ENCODE measurements at regions not wholly inside any gene's neighbourhood (a gene's known extent, or its start where the extent isn't known, plus 50 kb on each side); places are given as distances from the start of the nearest gene placed in this dataset.

GRCh38 chr12:43066471-43066870 is 476.9 kb upstream of the PRICKLE1 start:
- H3K9me1 ChIP-seq (replicated peaks; ENCODE audit: control insufficient read depth, extremely low read depth, insufficient read depth, low read length): no peaks in the 10 kb centered on the region
- H3K27ac ChIP-seq (ENCODE audit: insufficient read depth, low read depth, low read length): no peak overlapping the region
- TF ChIP-seq JUN (IDR thresholded peaks at IDR 0.05; ENCODE audit: borderline replicate concordance, insufficient read depth, insufficient read length, low read depth) (no peak), POLR2AphosphoS5 (IDR thresholded peaks at IDR 0.05; ENCODE audit: insufficient read depth, low read depth, low read length) (no peak), EZH2 (IDR thresholded peaks at IDR 0.05; ENCODE audit: borderline replicate concordance, low read depth, low read length, severe bottlenecking) (no peak), FOS (IDR thresholded peaks at IDR 0.05; ENCODE audit: borderline replicate concordance, insufficient read depth, low read length) (no peak), GATA2 (IDR thresholded peaks at IDR 0.05; ENCODE audit: insufficient read depth, insufficient read length, low read depth, low read length) (no peak), MYC (IDR thresholded peaks at IDR 0.05; ENCODE audit: low read depth, low read length) (no peak), POLR2A (IDR thresholded peaks at IDR 0.05; ENCODE audit: low read depth, low read length) (no peak), CTCF (IDR thresholded peaks at IDR 0.05; ENCODE audit: extremely low read depth in 1 of 2, insufficient read depth in 1 of 2, low read depth in 1 of 2, low read length in 2 of 2) (no peak)
- TF ChIP-seq, protein P1, sequence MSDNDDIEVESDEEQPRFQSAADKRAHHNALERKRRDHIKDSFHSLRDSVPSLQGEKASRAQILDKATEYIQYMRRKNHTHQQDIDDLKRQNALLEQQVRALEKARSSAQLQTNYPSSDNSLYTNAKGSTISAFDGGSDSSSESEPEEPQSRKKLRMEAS (IDR thresholded peaks at IDR 0.05; ENCODE audit: insufficient read depth, insufficient read length): no peak
- dilution Hi-C loops (cut with MboI; ENCODE audit: extremely low pct_ligation_motif_present, low sequenced_read_pairs) (no loop called here), intact Hi-C loops (cut with micrococcal nuclease) (no loop called here)
- no peak overlapping the region for H3K4me3 ChIP-seq (replicated peaks in 1 of 3; ENCODE audit: insufficient read depth in 1 of 3, low read depth in 1 of 3, low read length in 3 of 3)
- H3K79me2 ChIP-seq (ENCODE audit: control insufficient read depth, insufficient read depth, low read length): no peaks in the 10 kb centered on the region
- DNase-seq (ENCODE audit: low read depth, low spot score): no peak
- ChIA-PET POLR2A (no interaction called here), CTCF (no interaction called here)
- H3K9me3 ChIP-seq (replicated peaks; ENCODE audit: control insufficient read depth, insufficient read depth, low read length): no peaks in the 10 kb centered on the region
- no peaks in the 10 kb centered on the region for H3K36me3 ChIP-seq (ENCODE audit: control insufficient read depth in 2 of 2, extremely low read depth in 1 of 2, insufficient read depth in 2 of 2, low read length in 2 of 2)
- no peaks in the 10 kb centered on the region for H3K27me3 ChIP-seq (ENCODE audit: control insufficient read depth in 2 of 2, insufficient read depth in 2 of 2, low read length in 2 of 2)
- no TSS peak for BruUV-seq (replicated peaks)
- no peaks in the 10 kb centered on the region for H4K20me1 ChIP-seq (replicated peaks; ENCODE audit: control insufficient read depth, extremely low read depth, insufficient read depth, low read length)
- FAIRE-seq: no peak
- no peak overlapping the region for H3K4me2 ChIP-seq (ENCODE audit: insufficient read depth, low read length)
- no peak overlapping the region for H3K9ac ChIP-seq (replicated peaks; ENCODE audit: extremely low read depth, insufficient read depth, low read length)
- no peak overlapping the region for H2AFZ ChIP-seq (ENCODE audit: low read depth, low read length)
- peaks cover 11% of the 10 kb centered on the region for H3K4me1 ChIP-seq (ENCODE audit: control insufficient read depth, extremely low read depth, insufficient read depth, low read length)

Measured in endothelial cell of umbilical vein (primary cell).